Stimulated activated effector memory CD8-positive, alpha-beta T cell treated with anti-CD3 and anti-CD28 coated beads, Interleukin-12 subunit alpha, Interleukin-12 subunit beta, amount 100 ng/mL, for 72 hours (primary cell): ENCODE measurements at regions not wholly inside any gene's neighbourhood (a gene's known extent, or its start where the extent isn't known, plus 50 kb on each side); places are given as distances from the start of the nearest gene placed in this dataset.
A peak's percentile ranks its signal among the peaks of the same experiment; 100 is the strongest.

ENCODE experiments used
- ATAC-seq: fragments of 150-1000 bp; cut with Tn5 transposase; 2 replicates; pipeline ENCODE4 v1.10.0; 2021
- DNase-seq, 2 donors: peaks; one replicate each; pipeline ENCODE4 v3.0.0; 2021 to 2022; ENCODE audit warnings: low spot score in 2 of 2
- H3K27ac Mint-ChIP-seq: one replicate; pipeline ENCODE4 v1.8.0; 2022; ENCODE audit warnings: mild to moderate bottlenecking, mixed read lengths
- H3K36me3 Mint-ChIP-seq: one replicate; pipeline ENCODE4 v1.8.0; 2022; ENCODE audit warnings: mild to moderate bottlenecking, mixed read lengths
- H3K4me1 Mint-ChIP-seq: one replicate; pipeline ENCODE4 v1.8.0; 2022; ENCODE audit warnings: mixed read lengths
- H3K4me3 Mint-ChIP-seq: one replicate; pipeline ENCODE4 v1.8.0; 2022; ENCODE audit warnings: mild to moderate bottlenecking, mixed read lengths
- H3K9me3 Mint-ChIP-seq: one replicate; pipeline ENCODE4 v1.8.0; 2022; ENCODE audit warnings: mixed read lengths

DNA sequence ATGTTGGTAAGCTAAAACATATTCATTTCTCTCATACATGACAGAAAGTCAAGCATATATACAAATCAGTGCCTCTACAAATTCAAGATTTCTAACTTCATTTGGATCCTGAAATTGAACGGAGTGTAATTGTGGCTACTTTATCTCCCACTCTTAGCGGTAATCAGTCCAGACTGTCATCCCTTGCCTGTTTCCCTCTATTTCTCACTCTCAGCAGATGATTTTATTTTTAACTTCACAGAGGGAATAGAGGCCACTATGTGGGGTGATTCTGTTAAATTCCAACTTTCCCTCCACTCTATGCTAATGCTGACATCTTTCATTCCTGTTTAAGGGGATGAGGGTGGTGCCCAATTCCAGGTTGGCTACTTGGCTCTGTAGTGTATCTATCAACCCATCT lies 153.8 kb upstream of the KCNN2 start:
- no peak for ATAC-seq
- H3K4me1 Mint-ChIP-seq = no peaks in the 10 kb centered on the region
- no peaks in the 10 kb centered on the region for H3K36me3 Mint-ChIP-seq
- no peak overlapping the region for H3K4me3 Mint-ChIP-seq
- H3K27ac Mint-ChIP-seq = no peak overlapping the region
- H3K9me3 Mint-ChIP-seq = peaks cover 15% of the 10 kb centered on the region
- no peak for DNase-seq

- H3K9me3 Mint-ChIP-seq = peaks cover 15% of the 10 kb centered on the region
- H3K27ac Mint-ChIP-seq = no peak overlapping the region
Measured at GRCh38 chr5:114208588-114208987, 153.3 kb upstream of the KCNN2 start.

GRCh38 chr5:114210662-114211061 lies 151.2 kb upstream of the KCNN2 start:
- no peak overlapping the region for H3K4me3 Mint-ChIP-seq
- H3K9me3 Mint-ChIP-seq = peaks cover 15% of the 10 kb centered on the region
- no peak overlapping the region for H3K27ac Mint-ChIP-seq
- no peaks in the 10 kb centered on the region for H3K4me1 Mint-ChIP-seq
- no peaks in the 10 kb centered on the region for H3K36me3 Mint-ChIP-seq
- no peak for DNase-seq
- no peak for ATAC-seq

More at GRCh38 chr5:114208588-114208987, 153.3 kb upstream of the KCNN2 start:
- DNase-seq (no peak), ATAC-seq (no peak)
- no peak overlapping the region for H3K4me3 Mint-ChIP-seq
- no peaks in the 10 kb centered on the region for H3K36me3 Mint-ChIP-seq
- no peaks in the 10 kb centered on the region for H3K4me1 Mint-ChIP-seq

- H3K4me3 Mint-ChIP-seq = no peak overlapping the region
- ATAC-seq = no peak
- no peaks in the 10 kb centered on the region for H3K36me3 Mint-ChIP-seq
- no peak for DNase-seq
- H3K27ac Mint-ChIP-seq = no peak overlapping the region
- peaks cover 14% of the 10 kb centered on the region for H3K9me3 Mint-ChIP-seq
- H3K4me1 Mint-ChIP-seq = no peaks in the 10 kb centered on the region
Measured at GRCh38 chr5:114221807-114222206, 140.1 kb upstream of the KCNN2 start.

DNA sequence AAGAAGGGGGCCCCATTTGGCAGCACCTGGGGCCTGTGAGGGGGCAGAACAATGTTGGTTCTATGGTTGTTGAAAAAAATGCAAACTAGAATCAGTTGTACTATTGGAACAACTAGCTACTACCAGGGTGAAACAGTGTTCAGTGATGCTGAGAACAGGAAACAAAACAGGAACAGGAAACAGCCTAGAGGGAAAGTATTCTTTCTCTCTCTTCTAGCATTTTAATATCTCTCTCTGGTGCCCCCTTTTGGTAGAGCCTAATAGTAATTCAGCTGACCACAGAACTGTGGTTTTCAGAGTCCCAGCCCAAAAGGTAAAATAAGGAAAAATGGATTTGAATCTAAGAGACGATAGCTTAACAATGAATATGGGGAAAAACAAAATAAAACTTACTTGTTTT lies 138.0 kb upstream of the KCNN2 start:
- no peak overlapping the region for H3K4me3 Mint-ChIP-seq
- H3K4me1 Mint-ChIP-seq = no peaks in the 10 kb centered on the region
- no peak for ATAC-seq
- H3K9me3 Mint-ChIP-seq = peaks cover 11% of the 10 kb centered on the region
- H3K36me3 Mint-ChIP-seq = no peaks in the 10 kb centered on the region
- no peak for DNase-seq
- no peak overlapping the region for H3K27ac Mint-ChIP-seq

DNA sequence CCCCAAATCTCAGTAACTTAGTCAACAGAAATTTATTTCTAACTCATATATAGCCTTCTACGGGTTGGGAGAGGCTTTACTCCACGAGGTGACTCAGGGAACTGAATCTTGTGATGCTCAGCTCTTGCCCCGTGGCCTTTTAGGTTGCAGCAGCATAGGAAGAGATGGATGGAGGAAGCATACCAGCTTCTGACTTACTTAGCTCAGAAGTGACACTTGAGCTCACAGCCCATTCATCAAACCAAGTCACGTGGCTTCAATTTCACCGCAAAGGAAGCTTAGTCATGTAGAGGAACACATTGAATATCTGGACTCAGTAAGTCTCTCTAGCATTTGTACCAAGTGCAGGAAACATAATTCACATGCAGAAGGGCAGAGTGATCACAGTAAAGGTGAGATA lies 124.1 kb upstream of the KCNN2 start:
- Mint-ChIP-seq H3K4me1 (no peaks in the 10 kb centered on the region), H3K9me3 (peaks cover 9% of the 10 kb centered on the region), H3K4me3 (no peak overlapping the region), H3K36me3 (no peaks in the 10 kb centered on the region), H3K27ac (no peak overlapping the region)
- no peak for DNase-seq
- ATAC-seq = no peak

DNA sequence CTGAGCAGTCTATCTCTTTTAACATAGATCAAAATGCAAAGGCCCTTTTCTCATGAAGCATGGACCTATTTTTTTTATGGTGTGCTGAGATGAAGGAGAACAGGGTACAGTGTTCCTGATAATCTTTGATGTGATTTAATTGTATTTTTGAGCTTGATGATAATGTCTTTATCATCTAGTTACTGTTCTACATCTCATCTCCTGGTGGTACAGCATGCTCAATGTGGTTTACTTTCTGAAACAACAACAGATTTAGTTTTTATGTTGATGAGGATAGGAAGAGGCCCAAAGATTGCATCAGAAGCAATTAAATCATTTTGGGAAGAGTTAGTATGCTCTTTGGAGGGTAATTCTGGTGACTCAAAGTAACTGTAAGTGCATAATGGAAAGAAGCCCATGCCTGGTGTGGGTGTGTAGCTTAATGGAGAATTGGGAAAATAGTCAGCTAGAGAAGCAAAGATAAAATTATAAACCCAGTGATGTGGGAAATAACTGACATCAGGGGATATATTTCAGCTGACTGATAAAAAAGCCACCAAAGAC lies 123.0 kb upstream of the KCNN2 start:
- peaks cover 6% of the 10 kb centered on the region for H3K9me3 Mint-ChIP-seq
- DNase-seq (no peak), ATAC-seq (no peak)
- no peaks in the 10 kb centered on the region for H3K4me1 Mint-ChIP-seq
- H3K36me3 Mint-ChIP-seq = no peaks in the 10 kb centered on the region
- H3K27ac Mint-ChIP-seq = no peak overlapping the region
- no peak overlapping the region for H3K4me3 Mint-ChIP-seq

- no peaks in the 10 kb centered on the region for H3K36me3 Mint-ChIP-seq
- DNase-seq = no peak
- no peak for ATAC-seq
- no peak overlapping the region for H3K4me3 Mint-ChIP-seq
- peaks cover 11% of the 10 kb centered on the region for H3K9me3 Mint-ChIP-seq
- no peaks in the 10 kb centered on the region for H3K4me1 Mint-ChIP-seq
- no peak overlapping the region for H3K27ac Mint-ChIP-seq
Measured at GRCh38 chr5:114243281-114243971, 118.4 kb upstream of the KCNN2 start.

GRCh38 chr5:114243972-114244317 lies 117.9 kb upstream of the KCNN2 start:
- H3K4me3 Mint-ChIP-seq = no peak overlapping the region
- H3K9me3 Mint-ChIP-seq = peaks cover 8% of the 10 kb centered on the region
- no peaks in the 10 kb centered on the region for H3K36me3 Mint-ChIP-seq

GRCh38 chr5:114249823-114250222 lies 112.0 kb upstream of the KCNN2 start:
- no peak overlapping the region for H3K4me3 Mint-ChIP-seq
- no peak for DNase-seq

More at GRCh38 chr5:114243972-114244317, 117.9 kb upstream of the KCNN2 start:
- Mint-ChIP-seq H3K27ac (no peak overlapping the region), H3K4me1 (no peaks in the 10 kb centered on the region)
- ATAC-seq (no peak), DNase-seq (no peak)

GRCh38 chr5:114250536-114250935 lies 111.3 kb upstream of the KCNN2 start:
- ATAC-seq = no peak
- Mint-ChIP-seq H3K9me3 (peaks cover 6% of the 10 kb centered on the region), H3K27ac (no peak overlapping the region), H3K4me1 (no peaks in the 10 kb centered on the region), H3K4me3 (no peak overlapping the region), H3K36me3 (no peaks in the 10 kb centered on the region)
- no peak for DNase-seq

More at GRCh38 chr5:114249823-114250222, 112.0 kb upstream of the KCNN2 start:
- H3K27ac Mint-ChIP-seq = no peak overlapping the region
- H3K4me1 Mint-ChIP-seq = no peaks in the 10 kb centered on the region
- H3K36me3 Mint-ChIP-seq = no peaks in the 10 kb centered on the region
- ATAC-seq = no peak
- peaks cover 3% of the 10 kb centered on the region for H3K9me3 Mint-ChIP-seq

GRCh38 chr5:114252226-114252625 lies 109.6 kb upstream of the KCNN2 start:
- H3K27ac Mint-ChIP-seq = no peak overlapping the region
- H3K36me3 Mint-ChIP-seq = no peaks in the 10 kb centered on the region
- no peaks in the 10 kb centered on the region for H3K4me1 Mint-ChIP-seq
- no peak for DNase-seq
- no peak overlapping the region for H3K4me3 Mint-ChIP-seq
- no peak for ATAC-seq
- peaks cover 6% of the 10 kb centered on the region for H3K9me3 Mint-ChIP-seq

- peaks cover 10% of the 10 kb centered on the region for H3K9me3 Mint-ChIP-seq
- no peaks in the 10 kb centered on the region for H3K4me1 Mint-ChIP-seq
- no peak for ATAC-seq
- no peak overlapping the region for H3K27ac Mint-ChIP-seq
- no peak for DNase-seq
- no peaks in the 10 kb centered on the region for H3K36me3 Mint-ChIP-seq
- H3K4me3 Mint-ChIP-seq = no peak overlapping the region
Measured at GRCh38 chr5:114255260-114255659, 106.6 kb upstream of the KCNN2 start.

GRCh38 chr5:114261989-114262388 lies 99.9 kb upstream of the KCNN2 start:
- ATAC-seq = no peak

DNA sequence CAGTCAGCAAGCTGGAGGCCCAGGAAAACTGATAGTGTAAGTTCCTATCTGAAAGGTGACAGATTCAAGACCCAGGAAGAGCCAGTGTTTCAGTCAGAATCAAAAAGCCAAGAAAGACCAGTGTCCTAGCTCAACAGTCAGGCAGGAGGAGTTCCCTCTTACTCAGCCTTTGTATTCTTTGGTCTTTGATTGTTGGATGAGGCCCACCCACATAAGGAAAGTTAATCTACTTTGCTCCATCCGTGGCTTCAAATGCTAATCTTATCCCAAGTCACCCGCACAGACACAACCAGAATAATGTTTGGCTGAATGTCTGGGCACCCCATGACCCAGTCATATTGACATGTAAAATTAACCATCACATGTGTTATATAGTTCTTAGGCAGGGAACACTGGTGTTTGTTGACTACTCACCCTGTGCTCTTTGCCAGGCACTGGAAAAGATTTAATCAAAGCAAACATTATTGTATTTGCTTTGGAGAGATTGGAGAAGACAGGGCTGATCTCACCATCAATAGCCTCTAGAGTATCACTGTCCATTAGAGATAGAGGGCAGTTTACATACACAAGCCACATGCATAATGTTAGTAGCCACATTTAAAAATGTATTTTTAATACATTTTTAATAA lies 96.3 kb upstream of the KCNN2 start:
- ATAC-seq (no peak), DNase-seq (no peak)
- Mint-ChIP-seq H3K27ac (no peak overlapping the region), H3K9me3 (peaks cover 2% of the 10 kb centered on the region), H3K4me3 (no peak overlapping the region), H3K4me1 (no peaks in the 10 kb centered on the region), H3K36me3 (no peaks in the 10 kb centered on the region)

More at GRCh38 chr5:114261989-114262388, 99.9 kb upstream of the KCNN2 start:
- H3K4me3 Mint-ChIP-seq = no peak overlapping the region
- no peaks in the 10 kb centered on the region for H3K4me1 Mint-ChIP-seq
- peaks cover 8% of the 10 kb centered on the region for H3K9me3 Mint-ChIP-seq
- no peak overlapping the region for H3K27ac Mint-ChIP-seq
- no peak for DNase-seq
- no peaks in the 10 kb centered on the region for H3K36me3 Mint-ChIP-seq

- Mint-ChIP-seq H3K27ac (no peak overlapping the region), H3K4me3 (no peak overlapping the region), H3K36me3 (no peaks in the 10 kb centered on the region), H3K9me3 (peaks cover 2% of the 10 kb centered on the region), H3K4me1 (no peaks in the 10 kb centered on the region)
- peak; percentile 19 for ATAC-seq
- no peak for DNase-seq
Measured at GRCh38 chr5:114266374-114266773, 95.5 kb upstream of the KCNN2 start.
